ENCODE measurements at regions not wholly inside any gene's neighbourhood (a gene's known extent, or its start where the extent isn't known, plus 50 kb on each side); places are given as distances from the start of the nearest gene placed in this dataset.

DNA sequence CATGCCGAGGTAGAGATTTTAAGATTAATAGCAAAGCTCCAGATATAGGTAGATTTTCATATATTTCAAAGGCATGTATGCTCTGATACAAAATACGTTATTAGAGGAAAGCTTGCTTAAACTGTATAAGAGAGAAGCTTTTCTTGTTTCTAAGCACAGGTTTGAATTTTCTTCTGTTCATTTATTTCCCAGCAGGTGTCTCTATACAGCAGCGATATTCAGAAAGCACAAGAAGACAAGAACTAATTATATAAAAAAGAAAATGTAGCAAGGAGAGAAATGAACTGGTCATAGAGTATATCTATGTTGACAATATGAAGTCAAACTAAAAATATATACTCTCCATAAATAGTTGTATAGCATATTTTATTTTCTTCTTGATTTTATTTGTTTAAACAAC is 307.4 kb upstream of the NOVA1 start:
- DNase-seq, result no peak
- H3K27ac Mint-ChIP-seq, result no peak overlapping the region
- peaks cover 9% of the 10 kb centered on the region for H3K9me3 Mint-ChIP-seq
- H3K27me3 Mint-ChIP-seq, result no peaks in the 10 kb centered on the region
- H3K4me1 Mint-ChIP-seq (ENCODE audit: low read depth), result no peaks in the 10 kb centered on the region
- no peaks in the 10 kb centered on the region for H3K36me3 Mint-ChIP-seq (ENCODE audit: low read depth)
- H3K4me3 Mint-ChIP-seq, result no peak overlapping the region

DNA sequence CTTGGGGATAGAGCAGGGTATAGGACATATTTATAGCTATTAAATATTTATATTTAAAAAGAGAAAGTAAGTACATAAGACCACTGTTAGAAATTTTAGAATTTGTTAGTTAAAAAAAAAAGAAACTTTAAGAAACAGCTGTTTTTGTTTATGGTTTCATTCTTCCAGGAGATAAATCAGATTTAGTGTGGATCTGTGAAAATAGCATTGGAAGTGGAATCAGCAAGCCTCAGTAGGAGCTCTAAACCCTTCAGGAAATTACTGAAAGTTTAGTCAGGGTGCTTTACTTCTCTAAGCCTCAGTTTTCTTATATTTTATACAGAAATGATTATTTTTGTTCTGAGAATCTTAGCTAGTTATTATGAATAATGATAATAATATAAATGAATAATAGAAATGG is 316.0 kb upstream of the NOVA1 start:
- no peak overlapping the region for H3K27ac Mint-ChIP-seq
- no peaks in the 10 kb centered on the region for H3K27me3 Mint-ChIP-seq
- peaks cover 9% of the 10 kb centered on the region for H3K9me3 Mint-ChIP-seq
- H3K36me3 Mint-ChIP-seq (ENCODE audit: low read depth), result no peaks in the 10 kb centered on the region
- DNase-seq, result no peak
- H3K4me3 Mint-ChIP-seq, result no peak overlapping the region
- H3K4me1 Mint-ChIP-seq (ENCODE audit: low read depth), result no peaks in the 10 kb centered on the region

DNA sequence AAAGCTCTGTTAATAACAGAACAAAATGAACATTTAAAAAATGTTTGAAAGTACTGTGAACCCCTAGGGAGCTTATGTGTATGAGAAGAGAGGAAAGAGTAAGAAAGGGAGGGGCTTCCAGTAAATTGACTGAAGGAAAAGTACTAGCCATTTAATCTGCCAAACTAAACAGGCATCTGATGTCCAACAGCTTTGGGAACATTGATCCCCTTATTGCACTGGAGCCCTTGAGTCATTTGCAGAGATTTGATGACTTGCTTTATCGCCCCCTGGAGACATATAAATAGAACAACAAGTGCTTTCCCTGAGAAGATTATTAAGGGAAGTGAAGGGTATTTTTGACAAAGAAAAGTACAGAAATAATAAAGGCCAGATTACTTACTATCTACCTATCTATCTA is 319.3 kb upstream of the NOVA1 start:
- DNase-seq, result no peak
- no peak overlapping the region for H3K27ac Mint-ChIP-seq

DNA sequence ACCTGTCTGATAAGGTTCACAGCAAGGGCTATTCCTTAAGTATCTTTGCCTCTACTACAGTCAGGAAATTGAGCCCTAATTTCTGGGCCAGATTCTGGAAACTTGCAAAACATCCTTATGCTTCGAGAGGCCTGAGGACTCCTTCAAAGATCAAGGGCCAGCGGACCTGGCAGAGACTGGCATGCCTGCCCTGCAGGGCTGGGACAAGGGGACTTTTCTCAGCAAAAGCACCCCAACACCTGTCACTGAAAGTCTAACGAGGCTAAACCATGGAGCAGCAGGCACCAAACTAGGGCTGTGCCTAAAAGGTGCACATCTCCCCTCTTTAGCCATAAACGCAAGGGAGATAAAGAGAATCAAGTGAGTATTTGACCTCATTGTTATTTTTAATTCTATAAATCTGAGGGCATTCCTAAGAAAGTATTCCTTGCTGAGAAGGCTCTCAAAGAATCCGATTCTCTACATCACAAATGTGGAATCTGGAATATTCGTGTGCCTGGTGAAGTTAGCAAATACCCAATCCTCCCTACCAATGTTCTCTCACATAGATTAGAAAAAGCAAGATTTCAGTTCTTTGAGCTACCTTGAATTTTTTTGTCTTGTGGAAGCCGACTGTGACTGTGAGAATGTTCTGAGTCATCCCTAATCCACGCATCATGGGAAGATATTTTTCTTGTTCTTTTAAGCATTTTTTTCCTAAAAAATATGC is 328.2 kb upstream of the NOVA1 start:
- no peaks in the 10 kb centered on the region for H3K36me3 Mint-ChIP-seq (ENCODE audit: low read depth)
- no peaks in the 10 kb centered on the region for H3K27me3 Mint-ChIP-seq
- DNase-seq, result no peak
- H3K9me3 Mint-ChIP-seq, result peaks cover 10% of the 10 kb centered on the region
- H3K4me1 Mint-ChIP-seq (ENCODE audit: low read depth), result no peaks in the 10 kb centered on the region
- H3K27ac Mint-ChIP-seq, result no peak overlapping the region
- H3K4me3 Mint-ChIP-seq, result no peak overlapping the region

More for the DNA sequence above, 319.3 kb upstream of the NOVA1 start:
- Mint-ChIP-seq H3K9me3 (peaks cover 20% of the 10 kb centered on the region), H3K27me3 (no peaks in the 10 kb centered on the region), H3K4me3 (no peak overlapping the region), H3K4me1 (ENCODE audit: low read depth) (no peaks in the 10 kb centered on the region), H3K36me3 (ENCODE audit: low read depth) (no peaks in the 10 kb centered on the region)

GRCh38 chr14:26926585-26926984 is 328.8 kb upstream of the NOVA1 start:
- Mint-ChIP-seq H3K36me3 (ENCODE audit: low read depth) (no peaks in the 10 kb centered on the region), H3K27me3 (no peaks in the 10 kb centered on the region), H3K27ac (no peak overlapping the region), H3K4me1 (ENCODE audit: low read depth) (no peaks in the 10 kb centered on the region), H3K4me3 (no peak overlapping the region), H3K9me3 (peaks cover 8% of the 10 kb centered on the region)
- DNase-seq, result no peak

DNA sequence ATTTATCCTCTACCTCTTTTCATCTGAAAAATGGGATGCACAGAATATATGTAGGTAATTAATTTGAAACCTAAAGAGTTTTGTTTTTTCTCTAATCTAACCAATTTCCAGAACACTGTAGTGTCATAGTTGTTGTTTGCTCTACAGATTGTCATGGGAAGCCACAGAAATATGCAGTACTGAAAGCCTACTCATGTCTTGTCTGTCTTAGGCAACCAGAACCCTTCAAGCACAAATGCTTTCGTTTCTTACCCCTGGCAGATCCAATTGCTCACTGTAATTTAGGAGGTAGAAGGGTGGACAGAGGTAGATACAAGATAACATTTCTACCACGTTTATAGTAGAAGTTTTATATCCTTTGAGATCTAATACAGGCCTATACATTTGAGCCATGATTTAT is 330.2 kb upstream of the NOVA1 start:
- Mint-ChIP-seq H3K27ac (no peak overlapping the region), H3K4me1 (ENCODE audit: low read depth) (no peaks in the 10 kb centered on the region), H3K36me3 (ENCODE audit: low read depth) (no peaks in the 10 kb centered on the region), H3K9me3 (peaks cover 19% of the 10 kb centered on the region), H3K4me3 (no peak overlapping the region), H3K27me3 (no peaks in the 10 kb centered on the region)
- no peak for DNase-seq

GRCh38 chr14:26929361-26929760 is 331.5 kb upstream of the NOVA1 start:
- H3K4me3 Mint-ChIP-seq, result no peak overlapping the region

DNA sequence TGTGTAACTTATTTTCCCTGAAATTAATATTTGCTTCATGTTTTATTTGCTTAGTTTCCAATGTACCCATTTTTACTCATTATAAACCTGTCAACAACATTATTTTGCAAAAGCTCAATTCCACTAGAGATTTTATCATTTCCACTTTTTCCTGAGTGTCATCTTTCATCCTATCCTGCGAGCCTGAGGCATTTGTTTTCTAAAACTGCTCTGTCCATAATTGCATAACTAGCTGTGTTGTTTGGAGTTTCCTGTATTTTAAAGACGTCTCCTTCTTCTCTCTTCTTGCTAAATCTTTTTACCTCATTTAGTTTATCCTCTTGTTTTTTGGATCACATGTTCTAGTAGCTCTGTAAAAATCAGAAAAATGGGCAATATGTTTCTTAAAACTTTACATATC is 332.7 kb upstream of the NOVA1 start:
- H3K36me3 Mint-ChIP-seq (ENCODE audit: low read depth), result no peaks in the 10 kb centered on the region
- no peaks in the 10 kb centered on the region for H3K27me3 Mint-ChIP-seq
- H3K9me3 Mint-ChIP-seq, result peaks cover 19% of the 10 kb centered on the region

More at GRCh38 chr14:26929361-26929760, 331.5 kb upstream of the NOVA1 start:
- H3K36me3 Mint-ChIP-seq (ENCODE audit: low read depth), result no peaks in the 10 kb centered on the region
- H3K27me3 Mint-ChIP-seq, result no peaks in the 10 kb centered on the region
- no peaks in the 10 kb centered on the region for H3K4me1 Mint-ChIP-seq (ENCODE audit: low read depth)
- peaks cover 22% of the 10 kb centered on the region for H3K9me3 Mint-ChIP-seq
- H3K27ac Mint-ChIP-seq, result no peak overlapping the region
- no peak for DNase-seq

GRCh38 chr14:26932606-26933005 is 334.8 kb upstream of the NOVA1 start:
- H3K4me1 Mint-ChIP-seq (ENCODE audit: low read depth), result no peaks in the 10 kb centered on the region
- peaks cover 20% of the 10 kb centered on the region for H3K9me3 Mint-ChIP-seq
- no peaks in the 10 kb centered on the region for H3K36me3 Mint-ChIP-seq (ENCODE audit: low read depth)
- DNase-seq, result no peak
- H3K4me3 Mint-ChIP-seq, result no peak overlapping the region
- H3K27ac Mint-ChIP-seq, result no peak overlapping the region
- no peaks in the 10 kb centered on the region for H3K27me3 Mint-ChIP-seq

More for the DNA sequence above, 332.7 kb upstream of the NOVA1 start:
- H3K4me3 Mint-ChIP-seq, result no peak overlapping the region
- no peaks in the 10 kb centered on the region for H3K4me1 Mint-ChIP-seq (ENCODE audit: low read depth)
- no peak overlapping the region for H3K27ac Mint-ChIP-seq
- DNase-seq, result no peak

- no peaks in the 10 kb centered on the region for H3K27me3 Mint-ChIP-seq
- H3K9me3 Mint-ChIP-seq, result peaks cover 20% of the 10 kb centered on the region
- DNase-seq, result no peak
- no peaks in the 10 kb centered on the region for H3K4me1 Mint-ChIP-seq (ENCODE audit: low read depth)
- no peak overlapping the region for H3K4me3 Mint-ChIP-seq
- H3K27ac Mint-ChIP-seq, result no peak overlapping the region
- H3K36me3 Mint-ChIP-seq (ENCODE audit: low read depth), result no peaks in the 10 kb centered on the region
Measured at GRCh38 chr14:26933431-26933830, 335.6 kb upstream of the NOVA1 start.

DNA sequence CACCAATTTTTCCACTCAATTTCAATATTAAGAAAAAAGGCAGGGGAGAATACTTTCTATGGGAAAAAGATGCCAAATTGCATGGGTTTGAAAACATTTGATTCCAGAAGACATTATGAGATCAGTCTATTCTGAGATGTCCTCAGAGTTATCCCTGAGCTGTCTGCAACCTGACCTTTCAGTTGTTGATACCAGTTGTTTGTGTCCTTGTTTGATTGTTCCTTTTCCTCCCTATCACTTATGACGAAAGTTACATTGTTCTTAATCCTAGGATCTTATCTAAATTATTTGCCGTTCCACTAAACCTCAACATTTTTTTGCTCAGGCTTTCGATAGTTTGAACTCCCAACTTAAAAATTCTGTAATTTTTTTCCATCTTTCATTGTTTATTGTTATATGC is 336.3 kb upstream of the NOVA1 start:
- Mint-ChIP-seq H3K4me1 (ENCODE audit: low read depth) (no peaks in the 10 kb centered on the region), H3K27ac (no peak overlapping the region), H3K4me3 (no peak overlapping the region), H3K9me3 (peaks cover 20% of the 10 kb centered on the region), H3K36me3 (ENCODE audit: low read depth) (no peaks in the 10 kb centered on the region), H3K27me3 (no peaks in the 10 kb centered on the region)
- no peak for DNase-seq

DNA sequence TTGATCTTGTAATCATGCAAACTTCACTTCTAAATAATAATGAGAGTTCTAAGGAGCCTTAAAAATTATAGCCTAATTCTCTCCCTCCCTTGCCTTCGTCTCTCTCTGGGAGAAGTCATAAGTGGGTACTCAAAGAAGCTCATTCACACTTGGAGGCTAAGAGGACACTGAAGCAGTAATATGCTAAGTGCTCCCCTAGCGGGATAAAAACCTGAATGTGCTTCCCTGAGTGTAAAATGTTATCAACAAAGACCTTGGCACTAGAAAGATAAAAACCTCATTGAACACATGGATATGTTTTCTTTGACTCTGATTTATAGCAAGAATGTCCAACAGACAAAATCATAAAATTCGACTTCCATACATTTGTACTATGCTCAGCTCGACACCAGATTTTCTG is 337.9 kb upstream of the NOVA1 start:
- H3K9me3 Mint-ChIP-seq, result peaks cover 25% of the 10 kb centered on the region
- no peaks in the 10 kb centered on the region for H3K27me3 Mint-ChIP-seq
- no peaks in the 10 kb centered on the region for H3K36me3 Mint-ChIP-seq (ENCODE audit: low read depth)
- no peak overlapping the region for H3K4me3 Mint-ChIP-seq
- H3K4me1 Mint-ChIP-seq (ENCODE audit: low read depth), result no peaks in the 10 kb centered on the region
- no peak for DNase-seq
- no peak overlapping the region for H3K27ac Mint-ChIP-seq

- H3K27me3 Mint-ChIP-seq, result no peaks in the 10 kb centered on the region
- peaks cover 18% of the 10 kb centered on the region for H3K9me3 Mint-ChIP-seq
- no peak overlapping the region for H3K27ac Mint-ChIP-seq
- no peak overlapping the region for H3K4me3 Mint-ChIP-seq
- H3K36me3 Mint-ChIP-seq (ENCODE audit: low read depth), result no peaks in the 10 kb centered on the region
- no peak for DNase-seq
- no peaks in the 10 kb centered on the region for H3K4me1 Mint-ChIP-seq (ENCODE audit: low read depth)
Measured at GRCh38 chr14:26938054-26938453, 340.2 kb upstream of the NOVA1 start.

DNA sequence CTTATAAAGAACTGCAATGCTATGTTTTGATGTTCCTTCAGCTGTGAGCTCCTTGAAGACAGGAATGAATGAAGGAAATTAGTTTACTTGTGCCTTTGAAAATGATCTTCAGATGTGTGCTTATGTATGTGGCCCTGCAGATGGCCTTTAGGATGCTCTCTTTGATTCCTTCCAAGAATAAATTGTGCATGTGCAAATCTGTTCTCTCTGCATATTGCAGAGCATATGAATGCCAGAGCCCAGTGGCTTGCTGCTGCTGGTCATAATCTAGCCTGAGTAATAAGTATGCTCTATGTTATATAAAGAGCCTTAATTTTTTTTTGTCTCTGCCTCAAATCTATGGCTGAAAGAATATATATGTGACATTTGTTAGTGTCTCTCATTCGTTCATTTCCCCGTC is 341.9 kb upstream of the NOVA1 start:
- no peak overlapping the region for H3K27ac Mint-ChIP-seq
- no peaks in the 10 kb centered on the region for H3K36me3 Mint-ChIP-seq (ENCODE audit: low read depth)
- H3K4me3 Mint-ChIP-seq, result no peak overlapping the region
- no peak for DNase-seq
- no peaks in the 10 kb centered on the region for H3K4me1 Mint-ChIP-seq (ENCODE audit: low read depth)
- peaks cover 24% of the 10 kb centered on the region for H3K9me3 Mint-ChIP-seq
- H3K27me3 Mint-ChIP-seq, result no peaks in the 10 kb centered on the region

DNA sequence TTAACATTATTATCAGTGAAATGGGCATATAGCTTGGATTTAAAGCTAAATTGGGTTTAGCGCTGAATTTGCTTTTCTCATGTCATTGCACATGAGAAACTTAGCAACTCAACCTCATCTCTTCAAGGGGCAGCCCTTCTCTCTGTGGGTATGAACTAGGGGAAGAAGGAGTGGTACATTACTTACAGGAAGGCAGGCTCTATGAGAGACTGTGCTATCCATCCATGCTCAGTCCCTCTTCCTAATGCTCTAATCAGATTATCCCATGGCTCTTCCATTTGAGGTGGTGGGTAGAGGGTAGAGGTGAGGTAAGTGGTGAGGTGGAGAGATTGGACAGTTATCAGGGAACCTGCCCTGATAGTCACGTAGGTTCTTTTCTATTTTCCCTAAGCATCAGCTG is 343.7 kb upstream of the NOVA1 start:
- Mint-ChIP-seq H3K9me3 (peaks cover 33% of the 10 kb centered on the region), H3K27ac (no peak overlapping the region), H3K36me3 (ENCODE audit: low read depth) (no peaks in the 10 kb centered on the region), H3K4me3 (no peak overlapping the region), H3K27me3 (no peaks in the 10 kb centered on the region), H3K4me1 (ENCODE audit: low read depth) (no peaks in the 10 kb centered on the region)
- no peak for DNase-seq

DNA sequence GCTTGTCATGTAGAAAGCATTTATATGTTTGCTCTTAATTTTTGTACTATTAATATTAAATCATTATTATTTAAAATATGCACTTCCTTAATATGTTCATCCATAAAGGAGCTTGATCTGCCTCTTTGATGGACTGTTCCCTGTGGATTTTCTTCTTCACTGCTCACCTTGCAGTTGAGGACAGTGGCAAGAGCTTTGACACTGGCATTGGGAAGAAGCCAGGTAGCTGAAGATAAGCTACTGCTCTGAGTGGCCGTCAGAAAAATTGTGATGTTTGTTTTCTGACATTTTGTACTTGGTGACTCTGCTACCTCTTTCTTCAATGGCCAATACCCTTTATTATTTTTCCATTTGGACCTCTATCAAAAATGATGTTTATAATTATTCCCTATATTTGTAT is 349.4 kb upstream of the NOVA1 start:
- H3K4me1 Mint-ChIP-seq (ENCODE audit: low read depth), result no peaks in the 10 kb centered on the region
- peaks cover 34% of the 10 kb centered on the region for H3K9me3 Mint-ChIP-seq
- no peak overlapping the region for H3K4me3 Mint-ChIP-seq
- H3K27ac Mint-ChIP-seq, result no peak overlapping the region
- H3K36me3 Mint-ChIP-seq (ENCODE audit: low read depth), result no peaks in the 10 kb centered on the region
- DNase-seq, result no peak
- H3K27me3 Mint-ChIP-seq, result no peaks in the 10 kb centered on the region

Data from activated T-cell treated with anti-CD3 and anti-CD28 coated beads, Interleukin-2, amount 50 U/mL, for 24 hours (primary cell).